Kidney tubule cell (primary cell): ENCODE measurements at regions not wholly inside any gene's neighbourhood (a gene's known extent, or its start where the extent isn't known, plus 50 kb on each side); places are given as distances from the start of the nearest gene placed in this dataset.

Experiments used
- DNase-seq: peaks from one replicate; pipeline ENCODE4 v3.0.0-alpha.2; 2018; ENCODE audit warnings: low spot score

DNA sequence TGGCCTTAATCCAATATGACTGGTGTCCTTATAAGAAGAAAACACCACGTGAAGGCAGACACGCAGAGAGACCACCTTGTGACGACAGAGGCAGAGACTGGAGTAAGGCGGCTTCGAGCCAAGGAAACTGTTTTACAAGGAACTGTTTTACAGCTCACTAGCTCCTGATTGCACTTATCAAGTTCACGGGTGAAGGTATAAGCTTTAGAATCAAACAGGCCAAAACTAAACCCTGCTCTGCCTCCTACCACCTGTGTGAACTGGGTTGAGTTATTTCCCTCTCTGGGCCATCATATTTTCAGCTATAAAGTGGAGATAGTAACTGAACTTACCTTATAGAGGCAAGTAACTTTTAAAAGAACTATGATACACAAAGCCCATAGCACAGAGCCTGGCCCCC, 166.9 kb upstream of the NFIA start:
- DNase-seq = no peak

DNA sequence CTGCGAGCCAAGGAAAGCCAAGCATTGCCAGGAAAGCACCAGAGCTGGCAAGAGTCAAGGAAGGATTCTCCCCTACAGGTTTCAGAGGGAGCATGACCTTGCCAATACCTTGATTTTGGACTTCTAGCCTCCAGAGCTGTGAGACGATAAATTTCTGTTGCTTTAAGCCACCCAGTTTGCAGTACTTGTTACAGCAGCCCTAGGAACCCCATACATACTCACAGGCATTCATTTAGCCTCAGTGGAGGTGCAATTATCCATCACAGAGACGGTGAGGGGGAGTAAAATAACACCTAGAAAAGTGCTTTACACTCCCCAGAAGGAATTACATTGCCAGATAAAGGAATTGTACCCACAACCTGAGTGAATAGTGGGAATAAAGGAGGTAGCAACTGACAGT, 167.4 kb upstream of the NFIA start:
- no peak for DNase-seq

DNA sequence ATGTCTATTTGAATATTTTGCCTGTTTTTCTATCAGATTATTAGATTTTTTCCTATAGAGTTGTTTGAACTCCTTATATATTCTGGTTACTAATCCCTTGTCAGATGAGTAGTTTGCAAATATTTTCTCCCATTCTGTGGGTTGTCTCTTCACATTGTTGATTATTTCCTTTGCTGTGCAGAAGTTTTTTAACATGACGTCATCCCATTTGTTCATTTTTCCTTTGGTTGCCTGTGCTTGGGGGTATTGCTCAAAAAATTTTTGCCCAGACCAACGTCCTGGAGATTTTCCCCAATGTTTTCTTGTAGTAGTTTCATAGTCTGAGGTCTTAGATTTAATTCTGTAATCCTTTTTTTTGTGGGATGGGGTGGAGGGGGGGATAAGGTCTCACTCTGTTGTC, 168.7 kb upstream of the NFIA start:
- DNase-seq = peak; percentile 6

DNA sequence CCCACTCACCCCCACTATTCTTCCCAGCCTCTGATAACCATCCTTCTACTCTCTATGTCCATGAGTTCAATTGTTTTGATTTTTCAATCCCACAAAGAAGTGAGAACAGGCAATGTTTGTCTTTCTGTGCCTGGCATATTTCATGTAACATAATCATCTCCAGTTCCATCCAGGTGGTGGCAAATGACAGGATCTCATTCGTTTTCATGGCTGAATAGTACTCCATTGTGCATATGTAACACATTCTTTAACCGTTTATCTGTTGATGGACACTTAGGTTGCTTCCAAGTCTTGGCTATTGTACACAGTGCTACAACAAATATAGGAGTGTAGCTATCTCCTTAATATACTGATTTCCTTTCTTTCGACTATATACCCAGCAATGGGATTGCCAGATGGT, 169.3 kb upstream of the NFIA start:
- DNase-seq = no peak

DNA sequence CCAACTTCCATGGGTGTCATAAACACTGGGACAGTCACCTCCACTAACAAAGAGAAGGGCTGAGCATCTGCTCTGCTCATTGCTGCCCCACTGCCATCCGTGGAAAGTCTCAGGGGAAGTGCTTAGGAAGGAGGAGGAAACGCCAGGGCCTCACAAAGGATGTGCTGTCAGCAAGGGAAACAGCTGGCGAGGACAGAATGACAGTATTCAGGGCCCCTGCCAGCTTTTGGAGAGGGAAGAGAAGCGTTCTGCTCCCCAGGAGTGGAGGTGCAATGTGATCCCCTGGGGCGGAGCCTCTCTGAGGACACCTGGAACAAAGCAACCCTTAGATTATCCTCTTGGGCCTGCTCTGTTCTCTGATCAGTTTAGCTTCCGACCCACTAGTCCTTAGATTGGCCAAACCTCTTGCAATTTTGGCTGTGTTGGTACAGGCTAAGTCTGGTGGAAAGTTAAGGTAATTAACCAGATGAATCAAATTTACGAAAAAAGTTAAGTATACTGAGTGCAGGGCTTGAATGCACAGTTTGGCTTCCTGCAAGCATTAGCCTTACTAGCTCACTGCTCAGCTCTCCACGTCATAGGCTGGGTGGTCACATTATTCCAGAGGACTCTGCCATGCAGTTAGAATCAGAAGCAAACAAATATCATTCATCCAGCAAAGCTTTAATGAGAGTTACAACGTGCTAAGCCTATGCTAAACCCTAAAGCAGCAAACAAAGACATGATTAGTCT, 170.2 kb upstream of the NFIA start:
- DNase-seq = no peak

DNA sequence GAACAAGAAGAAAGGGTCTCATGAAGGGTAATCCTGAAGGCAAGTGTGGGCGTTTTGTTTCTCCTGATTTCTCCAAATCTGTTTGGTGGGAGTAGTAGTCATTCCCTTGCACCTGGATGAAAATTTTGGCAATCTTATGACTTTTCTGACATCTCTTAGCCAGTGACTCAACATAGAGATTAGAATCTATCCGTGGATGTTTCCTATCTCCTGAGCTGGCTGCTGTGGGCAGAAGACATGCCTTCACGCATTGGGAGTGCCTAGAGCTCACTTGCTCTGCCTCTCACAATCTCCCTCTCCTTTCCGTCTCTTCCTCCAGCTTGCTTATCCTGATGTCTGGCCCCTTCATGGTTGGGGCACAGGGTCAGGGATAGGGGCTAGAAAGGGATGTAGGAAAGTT, 174.2 kb upstream of the NFIA start:
- no peak for DNase-seq

DNA sequence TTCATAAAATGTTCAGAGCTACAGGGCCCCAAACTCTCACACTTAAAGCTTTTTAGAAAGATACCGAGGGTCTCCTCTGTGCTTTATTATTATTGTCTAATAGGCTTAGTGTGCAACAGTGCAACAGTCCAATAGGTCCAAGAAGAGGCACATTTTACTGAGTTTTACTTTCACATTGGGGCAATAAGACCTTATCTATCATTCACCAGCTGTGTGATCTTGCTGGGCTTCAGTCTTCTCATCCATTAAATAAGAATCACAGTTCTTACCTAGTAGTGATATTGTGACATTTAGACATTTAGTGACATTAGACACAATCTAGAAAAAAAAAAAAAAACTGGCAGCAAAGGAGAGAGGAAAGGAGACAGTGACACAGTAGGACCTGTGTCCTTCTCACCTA, 175.8 kb upstream of the NFIA start:
- DNase-seq = no peak

DNA sequence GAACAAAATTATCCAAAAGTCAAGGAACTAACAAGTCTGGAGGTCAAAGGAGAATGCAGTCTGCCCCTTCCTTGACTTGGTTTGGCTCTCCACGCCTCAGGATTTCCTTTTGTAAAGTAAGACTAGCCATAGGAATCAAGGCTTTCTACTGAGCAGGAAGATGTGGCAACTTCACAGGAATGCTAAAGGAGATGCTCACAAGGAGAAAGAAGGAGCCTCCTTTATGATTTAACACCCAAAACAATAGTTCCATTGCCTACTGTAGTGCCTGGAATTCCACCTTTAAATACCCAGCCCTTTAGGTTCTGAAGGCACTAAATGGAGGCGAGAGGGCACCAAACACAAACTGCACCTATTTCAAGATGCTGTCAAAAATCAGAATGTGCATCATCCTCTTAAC, 176.3 kb upstream of the NFIA start:
- no peak for DNase-seq

DNA sequence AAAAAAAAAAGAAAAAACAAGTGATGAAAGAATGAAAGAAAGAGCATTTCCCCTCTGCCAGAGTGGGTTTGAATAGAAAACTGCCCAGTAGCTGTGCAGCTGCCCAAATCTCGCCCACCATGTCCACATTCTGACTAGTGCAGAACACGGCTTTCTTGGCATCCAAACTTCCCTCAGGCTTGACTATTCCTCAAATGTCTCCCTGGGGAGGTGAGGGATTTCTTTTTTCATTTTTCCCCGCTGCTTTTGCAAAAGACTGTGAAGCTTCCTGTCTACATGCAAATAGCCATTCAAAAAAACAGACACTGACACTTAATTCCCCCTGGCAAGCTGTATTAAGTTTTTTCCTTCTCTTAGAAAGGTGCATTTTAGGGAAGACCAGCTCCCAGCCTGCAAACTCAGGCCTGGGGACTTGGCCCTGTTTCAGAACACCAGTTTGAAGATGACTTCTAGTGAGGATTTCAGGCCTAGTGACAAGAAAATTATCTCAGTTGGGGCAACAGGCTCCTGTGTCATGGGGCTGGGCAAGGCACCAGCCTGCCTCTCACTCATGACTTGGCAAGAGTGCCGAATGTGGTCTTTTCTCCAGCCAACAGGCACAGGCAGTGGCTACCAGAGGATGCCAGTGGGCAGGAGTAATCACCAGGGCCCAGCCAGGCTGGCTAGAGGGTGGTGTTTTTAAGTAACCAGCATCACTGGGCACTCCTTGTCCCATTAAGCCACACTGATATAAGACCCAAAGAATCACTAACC, 178.1 kb upstream of the NFIA start:
- DNase-seq = peak; percentile 23

DNA sequence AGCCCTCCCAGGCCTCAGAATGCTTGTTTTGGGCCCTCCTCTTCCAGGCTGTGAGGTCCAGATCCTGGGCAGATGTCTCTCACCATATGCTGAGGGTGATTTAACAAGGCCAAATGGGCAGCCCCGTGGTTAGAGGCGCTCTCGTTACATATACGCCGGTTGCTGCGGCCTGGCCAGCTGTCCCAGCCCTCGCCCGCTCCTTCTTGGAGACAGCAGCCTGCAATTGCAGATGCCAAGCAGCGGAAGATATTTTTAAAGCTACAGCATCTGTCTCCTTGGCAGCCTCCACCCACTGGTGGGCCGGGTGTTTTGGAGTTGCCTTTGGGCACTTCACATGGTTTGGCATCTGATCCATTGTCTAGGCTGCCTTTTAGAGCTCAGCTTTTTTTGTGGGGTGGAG, 178.8 kb upstream of the NFIA start:
- no peak for DNase-seq

DNA sequence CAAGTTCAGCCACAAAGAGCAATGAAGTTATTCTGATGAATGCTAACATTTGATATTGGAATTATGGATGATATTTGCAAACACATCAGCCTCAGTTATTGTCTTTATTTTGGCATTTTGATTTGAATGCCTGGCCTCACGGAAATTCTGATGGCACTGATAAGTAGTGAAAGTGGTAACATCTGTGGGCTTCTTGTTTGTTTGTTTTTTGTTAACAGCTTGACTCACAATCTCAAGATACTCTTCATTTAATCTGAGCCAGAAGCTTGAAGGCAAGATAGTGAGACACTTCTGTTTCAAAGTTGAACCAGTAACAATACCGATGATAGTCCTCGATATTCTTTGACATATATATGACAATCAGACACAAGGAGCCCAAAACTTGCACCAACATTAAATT, 182.9 kb upstream of the NFIA start:
- no peak for DNase-seq

DNA sequence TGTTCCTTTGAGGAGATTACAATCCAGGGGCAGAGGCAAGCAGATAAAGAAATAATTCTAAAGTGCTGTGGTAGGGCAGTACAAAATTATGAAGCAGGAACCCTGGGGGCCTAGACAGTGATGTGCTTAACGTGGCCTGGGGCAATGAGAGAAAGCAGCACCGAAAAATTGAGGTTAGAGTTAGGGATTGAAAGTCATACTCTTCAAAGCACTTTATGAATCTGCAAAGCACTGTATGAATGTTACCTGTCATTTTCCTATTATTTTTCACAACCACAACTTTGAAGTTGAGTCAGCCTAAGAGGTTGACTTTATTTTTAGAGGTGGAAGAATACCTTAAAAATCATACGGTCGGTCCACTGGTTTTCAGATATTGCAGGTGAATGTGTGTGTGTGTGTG, 183.4 kb upstream of the NFIA start:
- no peak for DNase-seq

DNA sequence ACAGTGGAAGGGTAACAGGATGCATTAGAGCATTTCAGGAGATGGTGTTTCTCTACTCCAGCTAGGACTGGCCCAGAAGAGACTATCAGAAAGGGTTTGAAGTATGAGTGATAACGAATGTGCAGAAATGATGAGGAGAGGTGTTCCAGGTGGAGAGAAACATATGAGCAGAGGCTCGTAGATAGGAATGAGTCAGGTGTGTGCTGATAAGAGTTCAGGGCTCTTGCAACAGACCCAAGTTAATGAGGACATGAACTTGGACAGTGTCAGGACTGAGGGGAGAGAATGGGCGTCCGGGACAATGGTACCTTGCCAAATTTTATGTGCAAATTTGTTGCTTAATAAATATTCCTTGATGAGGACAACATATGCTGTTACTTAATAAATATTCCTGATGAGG, 183.9 kb upstream of the NFIA start:
- DNase-seq = no peak

DNA sequence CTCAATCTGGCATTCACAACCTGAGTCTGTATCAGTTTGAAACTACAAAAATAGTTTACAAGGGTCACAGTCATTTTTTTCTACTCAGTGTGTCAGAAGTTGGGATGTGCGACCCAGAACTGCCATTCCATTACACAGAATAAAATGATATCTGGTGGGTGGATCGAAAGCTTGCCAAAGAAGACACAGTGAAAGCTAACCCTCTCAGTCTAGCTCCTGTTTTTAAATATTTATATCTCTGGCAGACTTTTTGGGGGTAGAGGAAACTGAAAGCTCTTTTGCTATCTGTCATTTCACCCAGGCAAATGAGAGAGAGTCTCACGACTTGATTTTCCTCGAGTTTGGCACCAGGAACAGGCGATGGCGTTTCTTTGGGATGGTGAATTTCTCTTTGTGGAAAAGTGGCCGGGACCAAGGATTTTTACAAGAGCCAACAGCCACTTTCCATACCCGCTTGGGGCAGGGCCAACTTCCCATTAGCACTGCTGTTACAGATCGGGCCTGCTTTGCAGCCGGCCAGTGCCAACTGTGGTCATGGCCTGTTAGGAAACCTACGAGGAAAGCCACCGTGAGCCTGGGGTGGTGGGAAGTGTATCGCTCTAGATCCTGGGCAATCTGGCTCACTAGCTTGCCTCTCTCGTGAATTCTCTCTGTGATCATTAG, 185.5 kb upstream of the NFIA start:
- DNase-seq = no peak

DNA sequence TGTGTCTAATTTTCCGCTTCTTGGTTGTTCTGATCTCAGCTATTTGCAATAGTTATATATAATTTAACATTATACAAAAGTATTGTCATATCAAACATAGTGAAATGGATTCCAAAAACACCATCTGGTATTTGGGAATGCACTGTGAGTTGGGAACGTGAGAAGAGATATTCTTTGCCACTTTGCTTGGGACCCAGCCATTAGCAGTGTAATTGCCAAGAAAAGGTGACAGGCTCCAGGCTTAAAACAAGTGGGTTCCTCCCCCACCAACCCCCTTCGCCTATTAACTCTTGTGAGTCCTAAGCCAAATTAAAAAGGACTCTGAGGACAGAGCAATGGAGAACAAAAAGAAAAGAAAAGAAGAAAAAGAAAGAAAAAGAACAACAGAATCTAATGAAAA, 186.7 kb upstream of the NFIA start:
- no peak for DNase-seq

DNA sequence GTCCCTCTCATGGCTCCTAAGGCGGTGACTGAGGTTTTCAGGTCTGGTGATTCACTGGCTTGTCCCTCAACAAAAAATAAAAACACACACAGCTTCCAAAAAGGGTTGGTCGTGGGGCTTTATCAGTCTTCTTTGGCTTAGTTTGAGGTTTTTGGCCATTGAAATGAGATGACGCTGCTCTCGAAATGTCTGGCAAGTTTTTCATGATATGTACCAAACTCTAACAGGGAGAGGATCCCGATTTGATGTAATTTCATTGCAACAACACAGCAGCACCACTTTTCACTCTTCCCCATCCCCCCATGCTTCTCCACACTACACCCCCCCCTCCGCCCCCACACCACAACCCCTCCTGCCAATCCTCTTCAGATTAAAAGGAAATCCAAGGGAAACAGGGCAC, 187.1 kb upstream of the NFIA start:
- DNase-seq = no peak

DNA sequence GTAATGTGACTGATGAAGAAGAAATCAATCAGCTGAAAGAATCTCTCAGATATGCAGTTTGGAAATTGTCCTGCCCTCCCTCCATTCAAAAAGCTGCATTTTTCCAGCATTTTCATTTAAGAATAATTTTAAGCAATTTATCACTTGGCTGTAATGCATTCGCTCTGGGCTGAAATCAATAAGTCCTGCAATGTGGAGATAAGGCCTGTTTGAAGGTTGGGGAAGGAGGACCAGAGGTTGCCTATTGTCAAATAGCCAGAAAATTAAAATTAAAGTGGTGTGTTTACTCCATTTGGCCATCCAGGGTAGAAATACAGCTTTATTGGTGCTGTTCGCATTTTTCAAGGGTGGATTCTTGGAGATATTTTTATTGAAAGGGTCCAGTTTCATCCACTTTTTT, 187.6 kb upstream of the NFIA start:
- no peak for DNase-seq

DNA sequence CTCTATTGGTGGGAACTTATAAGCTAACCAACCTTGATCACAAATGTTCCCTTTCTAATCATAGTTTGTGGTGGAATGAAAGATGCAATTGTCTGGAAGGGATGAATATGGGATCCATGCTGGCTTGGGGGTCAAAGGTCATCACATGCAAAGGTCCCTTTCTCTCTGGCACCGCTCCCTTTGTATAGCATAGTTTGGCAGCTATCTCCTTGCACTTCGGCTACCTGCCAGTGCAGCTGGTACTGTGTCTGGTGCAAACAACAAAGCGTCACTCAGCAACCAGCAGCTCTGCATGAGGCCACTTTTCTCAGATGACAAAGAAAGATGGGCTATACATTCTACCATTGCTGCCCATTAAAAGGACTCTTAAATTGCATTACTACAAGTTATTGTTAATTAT, 188.2 kb upstream of the NFIA start:
- DNase-seq = no peak

DNA sequence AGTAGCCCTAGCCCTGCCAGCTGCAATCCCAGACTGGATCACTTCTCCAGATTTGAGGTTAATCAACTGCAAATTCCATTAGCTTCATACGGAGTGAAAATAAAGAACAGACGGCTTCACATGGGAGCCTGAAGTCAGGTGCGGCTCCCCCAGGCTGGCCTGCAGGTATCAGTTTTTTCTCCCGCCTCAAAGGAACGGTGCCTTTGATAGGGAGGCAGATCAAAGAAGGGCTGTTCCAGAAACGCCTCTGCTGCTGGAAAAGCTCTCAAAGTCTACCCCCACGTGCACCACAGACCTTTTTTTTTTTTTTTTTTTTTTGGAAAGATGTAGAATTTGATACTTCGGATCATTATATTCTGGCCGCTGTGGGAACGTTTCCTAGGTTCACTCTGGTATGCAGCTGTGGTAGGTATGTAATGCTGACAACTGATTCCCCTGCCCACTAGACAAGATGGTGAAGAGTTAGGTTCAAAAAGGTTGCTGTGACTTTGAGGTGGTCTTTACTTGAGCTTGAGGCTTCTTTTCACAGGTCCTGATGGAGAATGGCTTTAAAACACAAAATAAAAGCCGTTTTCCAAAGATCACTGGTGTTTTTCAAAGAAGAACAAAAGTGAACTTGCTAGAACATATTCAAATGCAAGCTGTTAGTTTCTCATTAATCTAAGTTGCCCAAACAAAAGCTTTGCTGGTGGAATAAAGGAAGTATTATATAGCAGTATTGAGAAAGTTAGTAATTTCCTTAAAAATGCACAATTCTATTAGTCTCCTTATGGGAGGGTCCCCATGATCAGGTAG, 189.0 kb upstream of the NFIA start:
- no peak for DNase-seq

DNA sequence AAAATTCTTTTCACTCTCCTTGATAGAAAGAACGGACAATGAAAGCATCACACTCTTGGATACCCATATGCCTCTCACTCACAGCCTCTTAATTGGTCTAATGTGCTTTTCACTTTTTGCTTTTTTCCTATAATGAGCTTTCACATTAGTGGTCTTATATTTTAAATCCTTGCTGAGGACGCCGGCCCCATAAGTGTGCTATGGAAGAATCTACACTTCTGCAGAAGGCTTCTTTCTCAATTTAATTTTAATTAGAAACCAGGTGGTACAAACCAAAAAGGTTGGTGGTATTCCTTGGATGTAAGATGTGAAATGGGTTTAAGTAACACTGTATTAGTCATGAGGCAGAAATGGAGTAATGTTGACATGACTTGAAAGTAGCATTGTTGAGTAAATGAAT, 190.6 kb upstream of the NFIA start:
- no peak for DNase-seq

DNA sequence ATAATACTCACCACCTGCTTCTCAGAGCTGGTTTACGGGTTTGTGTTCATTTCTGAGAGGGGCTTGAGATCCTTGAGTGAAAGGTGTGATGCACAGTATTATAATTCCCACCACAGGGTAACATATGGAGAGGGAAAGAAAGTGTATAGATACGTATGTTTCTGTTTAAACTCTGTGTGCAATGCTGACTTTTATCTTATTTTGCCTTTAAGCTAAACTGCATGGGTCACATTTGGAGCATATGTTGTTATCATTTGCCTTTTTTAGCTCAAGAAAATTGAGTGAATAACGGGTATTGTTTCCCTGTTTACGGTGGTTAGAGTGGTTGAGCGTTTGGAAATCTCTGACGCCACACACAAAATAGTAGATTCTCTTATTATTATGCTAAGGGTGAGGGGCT, 191.1 kb upstream of the NFIA start:
- no peak for DNase-seq

DNA sequence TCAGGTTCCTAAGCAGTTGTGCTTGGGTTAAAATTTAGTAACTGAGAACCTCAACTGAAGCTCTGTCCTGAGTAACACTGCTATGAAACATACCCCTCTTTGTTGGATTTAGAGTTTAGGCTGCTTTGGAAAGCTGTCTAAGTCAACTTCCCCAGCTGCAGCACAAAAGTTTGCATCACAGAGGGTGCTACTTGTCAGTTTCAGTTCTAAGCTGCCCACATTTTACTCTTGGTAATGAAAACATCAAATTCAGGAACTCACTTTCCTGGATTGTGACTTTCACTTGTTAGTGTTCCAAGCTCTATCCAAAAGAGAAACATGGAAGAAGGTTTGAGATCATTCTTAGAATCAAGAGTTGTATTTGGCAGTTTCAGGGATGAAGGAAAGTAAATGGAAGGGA, 191.7 kb upstream of the NFIA start:
- no peak for DNase-seq

DNA sequence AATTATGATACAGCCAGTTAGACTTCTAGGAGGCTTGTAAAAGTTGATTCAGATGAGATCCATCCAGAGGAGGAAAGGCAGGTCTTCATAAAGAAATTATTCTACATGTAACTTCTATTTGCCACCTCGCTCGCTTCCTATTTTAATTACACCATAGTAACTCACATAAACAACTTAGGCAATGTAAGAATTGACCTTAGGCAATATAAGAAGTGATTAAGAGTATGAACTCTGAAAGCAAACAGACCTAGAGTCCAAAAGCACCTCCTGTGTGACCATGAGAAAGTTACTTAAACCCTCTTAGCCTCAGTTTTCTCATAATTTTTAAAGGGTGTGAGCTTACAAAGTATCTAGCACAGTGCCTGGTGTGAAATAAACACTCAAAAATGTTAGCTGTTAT, 192.7 kb upstream of the NFIA start:
- DNase-seq = no peak
